ENCODE measurements at regions not wholly inside any gene's neighbourhood (a gene's known extent, or its start where the extent isn't known, plus 50 kb on each side); places are given as distances from the start of the nearest gene placed in this dataset.
"Not testable (repeated sequence)": the region's sequence is repeated elsewhere in the genome, so short reads cannot be mapped to it uniquely, and the experiment has no call there.

DNA sequence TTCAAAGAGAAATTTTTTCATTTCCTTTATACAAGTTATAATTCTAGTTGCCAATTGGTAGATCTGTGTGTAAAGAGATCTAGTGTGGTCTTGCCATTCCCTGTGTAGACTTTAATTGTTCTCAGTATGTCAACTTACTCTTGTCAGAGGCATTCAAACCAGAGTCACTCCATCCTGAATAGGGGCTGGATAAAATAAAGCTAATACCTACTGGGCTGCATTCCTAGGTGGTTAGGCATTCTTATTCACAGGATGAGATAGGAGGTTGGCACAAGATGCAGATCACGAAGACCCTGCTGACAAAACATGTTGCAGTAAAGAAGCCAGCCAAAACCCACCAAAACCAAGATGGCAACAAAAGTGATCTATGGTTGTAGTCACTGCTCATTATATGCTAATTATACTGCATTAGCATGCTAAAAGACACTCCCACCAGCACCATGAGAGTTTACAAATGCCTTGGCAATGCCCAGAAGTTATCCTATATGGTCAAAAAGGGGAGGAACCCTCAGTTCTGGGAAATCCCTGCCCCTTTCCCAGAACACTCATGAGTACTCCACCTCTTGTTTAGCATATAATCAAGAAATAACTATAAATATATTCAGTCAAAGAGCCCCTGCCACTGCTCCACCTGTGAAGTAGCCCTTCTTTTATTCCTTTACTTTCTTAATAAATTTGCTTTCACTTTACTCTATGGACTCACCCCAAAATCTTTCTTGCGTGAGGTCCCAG, 74.0 kb upstream of the ADAMTS5 start:
- no peak for ATAC-seq
- Mint-ChIP-seq H3K27me3 (no peaks in the 10 kb centered on the region), H3K4me3 (no peak overlapping the region), H3K36me3 (ENCODE audit: low read depth) (no peaks in the 10 kb centered on the region), H3K27ac (no peak overlapping the region), H3K4me1 (no peaks in the 10 kb centered on the region)
- DNase-seq: no peak
- no peaks in the 10 kb centered on the region for H3K9me3 ChIP-seq (ENCODE audit: control insufficient read depth, low read length, poor library complexity, severe bottlenecking)

DNA sequence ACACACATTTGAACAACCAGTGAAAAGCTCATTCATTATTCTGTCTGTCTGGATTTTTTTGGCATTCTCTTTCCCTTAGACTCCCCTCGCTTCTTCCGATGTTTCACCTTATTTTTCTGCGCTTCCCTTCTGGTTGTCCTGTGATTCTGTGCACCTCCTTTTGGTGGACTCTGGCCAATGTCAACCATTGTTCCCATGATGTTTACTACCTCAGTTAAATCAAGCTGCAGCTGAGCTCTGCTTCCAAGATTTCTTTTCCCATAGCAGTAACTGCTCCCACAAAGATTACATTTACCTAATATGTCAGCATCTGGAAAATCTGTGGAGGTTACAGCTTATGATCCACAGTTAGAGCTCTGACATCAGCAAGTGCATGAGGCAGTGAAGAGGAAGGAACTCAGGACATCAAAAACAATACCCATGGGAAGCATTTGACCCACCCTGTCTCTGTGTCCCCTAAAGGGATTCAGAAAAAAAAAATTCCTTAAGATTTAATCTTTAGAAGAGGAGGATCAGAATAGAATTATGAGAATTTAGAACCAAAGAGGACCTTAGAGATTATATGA, 69.9 kb upstream of the ADAMTS5 start:
- H3K27me3 Mint-ChIP-seq: no peaks in the 10 kb centered on the region
- no peak overlapping the region for H3K4me3 Mint-ChIP-seq
- no peak for DNase-seq
- no peaks in the 10 kb centered on the region for H3K4me1 Mint-ChIP-seq
- ATAC-seq: no peak
- no peaks in the 10 kb centered on the region for H3K9me3 ChIP-seq (ENCODE audit: control insufficient read depth, low read length, poor library complexity, severe bottlenecking)
- H3K27ac Mint-ChIP-seq: no peak overlapping the region
- H3K36me3 Mint-ChIP-seq (ENCODE audit: low read depth): no peaks in the 10 kb centered on the region

DNA sequence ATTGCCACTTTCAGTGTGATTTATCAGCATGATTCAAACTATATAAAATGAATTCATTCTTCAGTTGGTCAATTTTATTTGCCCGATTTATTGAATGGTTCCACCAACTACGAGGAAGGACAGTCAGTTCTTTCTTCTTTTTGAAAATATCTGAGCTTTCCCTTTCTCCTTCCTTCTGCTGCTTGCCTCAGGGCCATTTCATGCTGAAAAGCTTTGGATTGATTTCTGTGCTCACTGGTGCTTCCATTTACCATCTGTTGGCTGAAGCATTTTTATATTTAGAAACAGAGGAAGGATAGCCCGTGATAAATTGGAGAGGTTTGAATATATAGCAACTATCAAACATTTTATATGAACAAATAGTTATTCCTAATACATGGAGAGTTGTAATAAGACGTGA, 68.9 kb upstream of the ADAMTS5 start:
- no peak for DNase-seq
- Mint-ChIP-seq H3K27ac (no peak overlapping the region), H3K36me3 (ENCODE audit: low read depth) (no peaks in the 10 kb centered on the region), H3K4me1 (no peaks in the 10 kb centered on the region), H3K27me3 (no peaks in the 10 kb centered on the region), H3K4me3 (no peak overlapping the region)
- no peak for ATAC-seq
- no peaks in the 10 kb centered on the region for H3K9me3 ChIP-seq (ENCODE audit: control insufficient read depth, low read length, poor library complexity, severe bottlenecking)

GRCh38 chr21:27034796-27035195, 67.9 kb upstream of the ADAMTS5 start:
- no peaks in the 10 kb centered on the region for H3K4me1 Mint-ChIP-seq
- DNase-seq: no peak
- H3K27ac Mint-ChIP-seq: no peak overlapping the region
- H3K4me3 Mint-ChIP-seq: no peak overlapping the region
- no peaks in the 10 kb centered on the region for H3K36me3 Mint-ChIP-seq (ENCODE audit: low read depth)
- no peaks in the 10 kb centered on the region for H3K9me3 ChIP-seq (ENCODE audit: control insufficient read depth, low read length, poor library complexity, severe bottlenecking)
- H3K27me3 Mint-ChIP-seq: no peaks in the 10 kb centered on the region
- ATAC-seq: no peak

DNA sequence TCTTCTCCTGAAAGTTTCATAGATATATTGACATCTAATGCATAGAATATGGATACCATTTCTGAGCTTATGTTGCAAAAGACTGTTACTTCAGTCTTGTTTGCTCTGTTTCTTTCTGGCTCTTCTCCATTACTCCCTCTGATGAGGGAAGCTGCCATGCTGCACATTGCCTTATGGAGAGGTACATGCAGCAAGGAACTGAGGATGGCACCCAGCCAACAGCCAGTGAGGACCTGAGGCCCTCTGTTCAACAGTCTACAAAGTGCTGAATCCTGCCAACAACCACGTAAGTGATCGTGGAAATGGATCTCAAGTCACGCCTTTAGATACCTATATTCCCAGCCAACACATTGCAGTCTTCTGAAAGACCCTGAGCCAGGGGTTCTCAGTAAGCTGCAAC, 66.6 kb upstream of the ADAMTS5 start:
- no peak overlapping the region for H3K27ac Mint-ChIP-seq
- no peaks in the 10 kb centered on the region for H3K9me3 ChIP-seq (ENCODE audit: control insufficient read depth, low read length, poor library complexity, severe bottlenecking)
- H3K4me3 Mint-ChIP-seq: no peak overlapping the region
- no peaks in the 10 kb centered on the region for H3K36me3 Mint-ChIP-seq (ENCODE audit: low read depth)
- DNase-seq (no peak), ATAC-seq (no peak)
- H3K27me3 Mint-ChIP-seq: no peaks in the 10 kb centered on the region
- no peaks in the 10 kb centered on the region for H3K4me1 Mint-ChIP-seq

DNA sequence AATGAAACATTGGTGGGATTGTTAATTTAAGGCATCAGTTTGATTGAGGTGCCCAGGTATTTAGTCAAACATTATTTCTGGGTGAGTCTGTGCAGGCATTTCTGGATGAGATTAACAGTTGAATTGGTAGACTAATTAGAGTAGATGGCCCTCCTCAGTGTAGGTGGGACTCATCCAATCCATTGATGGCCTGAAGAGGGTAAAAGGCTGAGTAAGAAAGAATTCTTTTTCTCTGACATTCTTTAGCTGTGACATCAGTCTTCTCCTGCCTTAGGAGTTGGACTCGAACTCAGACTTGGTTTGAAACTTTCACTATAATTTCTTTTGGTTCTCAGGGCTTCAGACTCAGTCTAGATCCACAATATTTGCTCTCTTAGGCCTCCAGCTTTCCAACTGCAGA, 59.6 kb upstream of the ADAMTS5 start:
- H3K36me3 Mint-ChIP-seq (ENCODE audit: low read depth): no peaks in the 10 kb centered on the region
- H3K4me3 Mint-ChIP-seq: no peak overlapping the region
- DNase-seq: no peak
- no peaks in the 10 kb centered on the region for H3K27me3 Mint-ChIP-seq
- ATAC-seq: no peak
- no peaks in the 10 kb centered on the region for H3K4me1 Mint-ChIP-seq
- no peak overlapping the region for H3K27ac Mint-ChIP-seq
- no peaks in the 10 kb centered on the region for H3K9me3 ChIP-seq (ENCODE audit: control insufficient read depth, low read length, poor library complexity, severe bottlenecking)

DNA sequence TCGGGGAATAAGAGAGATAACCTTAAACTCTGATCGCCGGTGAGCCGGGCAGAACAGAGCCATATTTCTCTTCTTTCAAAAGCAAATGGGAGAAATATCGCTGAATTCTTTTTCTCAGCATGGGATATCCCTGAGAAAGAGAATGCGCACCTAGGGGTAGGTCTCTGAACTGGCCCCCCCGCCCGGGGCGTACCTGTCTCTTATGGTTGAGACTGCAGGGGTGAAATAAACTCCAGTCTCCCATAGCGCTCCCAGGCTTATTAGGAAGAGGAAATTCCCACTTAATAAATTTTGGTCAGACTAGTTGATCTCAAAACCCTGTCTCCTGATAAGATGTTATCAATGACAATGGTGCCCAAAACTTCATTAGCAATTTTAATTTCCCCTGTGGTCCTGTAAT, 58.8 kb upstream of the ADAMTS5 start:
- H3K27me3 Mint-ChIP-seq; H3K9me3 ChIP-seq (ENCODE audit: control insufficient read depth, low read length, poor library complexity, severe bottlenecking); H3K4me1 Mint-ChIP-seq; H3K27ac Mint-ChIP-seq; H3K36me3 Mint-ChIP-seq (ENCODE audit: low read depth); H3K4me3 Mint-ChIP-seq; ATAC-seq; DNase-seq: not testable (repeated sequence)

DNA sequence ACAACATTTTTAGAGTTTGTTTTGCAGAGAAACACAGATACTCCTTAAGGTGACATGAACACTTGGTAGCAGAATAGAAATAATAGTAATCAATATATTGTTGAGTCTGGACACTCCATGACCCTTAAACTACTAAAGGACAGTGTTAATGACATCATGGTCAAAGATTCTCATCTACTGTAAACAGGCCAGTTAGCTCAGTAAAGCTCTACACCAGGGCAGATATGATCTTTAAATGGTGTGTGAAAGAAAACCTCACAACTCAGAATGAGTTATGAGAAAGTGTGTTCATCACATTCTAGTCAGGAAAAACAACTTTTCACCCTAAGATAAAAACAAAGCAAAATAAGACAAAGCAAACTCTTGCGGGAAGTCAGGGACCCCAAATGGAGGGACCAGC, 58.1 kb upstream of the ADAMTS5 start:
- DNase-seq: no peak
- H3K36me3 Mint-ChIP-seq (ENCODE audit: low read depth): no peaks in the 10 kb centered on the region

GRCh38 chr21:27024301-27024700, 57.4 kb upstream of the ADAMTS5 start:
- Mint-ChIP-seq H3K36me3 (ENCODE audit: low read depth) (no peaks in the 10 kb centered on the region), H3K4me1 (no peaks in the 10 kb centered on the region), H3K27ac (no peak overlapping the region), H3K27me3 (no peaks in the 10 kb centered on the region), H3K4me3 (no peak overlapping the region)
- DNase-seq: no peak
- no peaks in the 10 kb centered on the region for H3K9me3 ChIP-seq (ENCODE audit: control insufficient read depth, low read length, poor library complexity, severe bottlenecking)
- ATAC-seq: no peak

More for the DNA sequence above, 58.1 kb upstream of the ADAMTS5 start:
- no peaks in the 10 kb centered on the region for H3K9me3 ChIP-seq (ENCODE audit: control insufficient read depth, low read length, poor library complexity, severe bottlenecking)
- Mint-ChIP-seq H3K4me1 (no peaks in the 10 kb centered on the region), H3K4me3 (no peak overlapping the region), H3K27ac (no peak overlapping the region), H3K27me3 (no peaks in the 10 kb centered on the region)
- ATAC-seq: no peak

- H3K36me3 Mint-ChIP-seq (ENCODE audit: low read depth): no peaks in the 10 kb centered on the region
- no peaks in the 10 kb centered on the region for H3K9me3 ChIP-seq (ENCODE audit: control insufficient read depth, low read length, poor library complexity, severe bottlenecking)
- DNase-seq (no peak), ATAC-seq (no peak)
- no peak overlapping the region for H3K4me3 Mint-ChIP-seq
- H3K4me1 Mint-ChIP-seq: no peaks in the 10 kb centered on the region
- H3K27me3 Mint-ChIP-seq: no peaks in the 10 kb centered on the region
- no peak overlapping the region for H3K27ac Mint-ChIP-seq
Measured at GRCh38 chr21:27023186-27023585, 56.3 kb upstream of the ADAMTS5 start.

DNA sequence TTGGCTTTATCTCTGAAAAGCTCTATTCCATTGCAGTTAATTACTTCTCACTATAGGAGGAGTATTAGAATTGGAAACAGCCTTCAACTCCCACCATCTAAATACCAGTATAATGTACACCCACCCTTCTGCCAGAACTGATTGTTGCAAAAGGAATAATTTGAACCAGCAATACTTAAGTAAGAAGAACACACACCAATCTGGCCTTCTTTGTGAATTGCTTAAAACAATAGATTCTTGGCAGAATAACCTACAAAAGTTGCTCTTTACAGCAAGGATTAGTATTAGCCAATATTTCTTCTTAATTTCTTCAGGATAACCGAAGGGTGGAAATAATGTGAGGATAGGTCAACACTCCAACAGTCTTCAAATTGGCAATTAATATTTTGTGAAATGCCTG, 54.9 kb upstream of the ADAMTS5 start:
- Mint-ChIP-seq H3K27ac (no peak overlapping the region), H3K27me3 (no peaks in the 10 kb centered on the region), H3K4me3 (no peak overlapping the region), H3K4me1 (no peaks in the 10 kb centered on the region), H3K36me3 (ENCODE audit: low read depth) (no peaks in the 10 kb centered on the region)
- ATAC-seq: no peak
- DNase-seq: no peak
- H3K9me3 ChIP-seq (ENCODE audit: control insufficient read depth, low read length, poor library complexity, severe bottlenecking): no peaks in the 10 kb centered on the region

DNA sequence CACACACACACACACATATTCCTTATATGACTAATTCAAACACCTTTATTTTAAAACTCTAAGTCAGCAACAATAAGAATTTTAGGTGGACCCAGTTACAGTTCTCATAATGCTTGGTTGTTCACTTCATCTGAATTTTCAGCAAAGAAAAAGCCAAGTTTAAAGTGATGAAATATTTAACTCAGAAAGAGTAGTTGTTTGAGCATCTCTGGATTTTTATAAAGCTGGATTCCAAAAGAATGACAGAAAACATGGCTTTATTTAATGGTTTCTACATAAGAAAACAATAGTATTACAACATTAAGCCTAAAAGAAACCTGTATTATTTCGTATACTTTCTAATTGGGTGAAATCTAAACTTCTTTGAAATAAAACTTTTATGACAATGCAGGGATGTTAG, 54.2 kb upstream of the ADAMTS5 start:
- Mint-ChIP-seq H3K4me1 (no peaks in the 10 kb centered on the region), H3K4me3 (no peak overlapping the region), H3K27me3 (no peaks in the 10 kb centered on the region), H3K36me3 (ENCODE audit: low read depth) (no peaks in the 10 kb centered on the region), H3K27ac (no peak overlapping the region)
- no peaks in the 10 kb centered on the region for H3K9me3 ChIP-seq (ENCODE audit: control insufficient read depth, low read length, poor library complexity, severe bottlenecking)
- ATAC-seq (no peak), DNase-seq (no peak)

DNA sequence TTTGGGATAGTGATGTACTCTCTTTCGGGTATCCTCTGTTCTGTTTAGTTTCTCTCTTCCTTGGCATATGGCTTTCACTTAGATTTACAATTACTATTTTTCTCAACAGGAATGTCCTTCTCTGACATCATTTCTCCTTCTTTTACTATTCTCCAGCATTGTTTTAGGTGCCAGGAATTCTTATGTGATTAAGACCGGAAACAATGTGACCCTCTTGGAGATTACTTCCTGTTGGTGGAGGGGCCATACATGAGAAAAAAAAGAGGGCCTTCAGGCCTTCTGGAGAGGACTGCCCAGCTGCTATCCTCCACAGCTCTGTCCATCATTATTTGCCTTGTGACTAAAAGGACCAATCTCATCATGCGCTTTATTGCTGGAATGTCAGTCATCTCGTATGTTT, 50.4 kb upstream of the ADAMTS5 start:
- Mint-ChIP-seq H3K27me3 (no peaks in the 10 kb centered on the region), H3K27ac (no peak overlapping the region), H3K4me3 (no peak overlapping the region), H3K36me3 (ENCODE audit: low read depth) (no peaks in the 10 kb centered on the region), H3K4me1 (no peaks in the 10 kb centered on the region)
- ATAC-seq (no peak), DNase-seq (no peak)
- no peaks in the 10 kb centered on the region for H3K9me3 ChIP-seq (ENCODE audit: control insufficient read depth, low read length, poor library complexity, severe bottlenecking)
